ACHN (cell line): ENCODE measurements at regions not wholly inside any gene's neighbourhood (a gene's known extent, or its start where the extent isn't known, plus 50 kb on each side); places are given as distances from the start of the nearest gene placed in this dataset.

ENCODE experiments used
- DNase-seq: peaks from one replicate; pipeline ENCODE4 v3.0.0-alpha.2; 2015
- in situ Hi-C: cut with HindIII; loops from 2 replicates; pipeline ENCODE4 v1.10.0; 2017; ENCODE audit warnings: low sequenced_read_pairs, low pct_ligation_motif_present, low pct_unique_long_range_greater_than_20kb

DNA sequence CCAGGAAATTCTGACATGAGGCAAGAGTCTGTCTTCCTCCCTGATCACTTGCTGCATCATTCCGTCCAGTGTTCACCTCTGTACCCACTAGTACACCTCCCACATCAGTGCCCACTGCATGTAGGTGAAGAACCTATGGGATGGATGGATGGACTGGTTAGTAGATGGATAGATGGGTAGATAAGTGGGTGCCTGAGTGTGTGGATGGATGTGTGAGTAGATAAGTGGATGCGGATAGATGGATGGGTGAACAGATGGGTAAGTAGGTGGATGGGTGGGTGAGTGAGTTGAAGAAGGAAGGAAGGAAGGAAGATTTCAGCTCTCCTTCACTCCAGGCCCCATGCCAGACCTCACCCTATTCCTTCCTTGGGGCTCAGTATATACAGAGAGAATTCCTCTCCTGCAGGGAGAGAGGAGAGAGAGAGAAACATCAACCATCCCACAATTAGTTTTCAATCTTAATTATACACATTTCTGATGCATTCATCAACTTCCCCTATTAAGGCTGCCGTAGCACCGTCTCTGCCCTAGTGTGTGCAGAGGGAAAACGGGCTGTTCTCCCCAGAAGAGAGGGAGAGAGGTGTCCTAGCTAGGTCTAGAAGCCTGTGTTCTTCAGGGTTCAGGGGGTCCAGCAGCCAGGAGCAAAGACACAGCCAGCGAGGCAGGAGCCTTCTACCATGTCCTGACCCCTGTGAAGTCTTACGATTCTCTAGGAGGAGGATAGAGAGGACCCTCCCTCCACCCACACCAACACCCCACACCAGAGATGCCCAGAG, 125.3 kb downstream of the BUD13 start:
- in situ Hi-C loops = no loop called here

DNA sequence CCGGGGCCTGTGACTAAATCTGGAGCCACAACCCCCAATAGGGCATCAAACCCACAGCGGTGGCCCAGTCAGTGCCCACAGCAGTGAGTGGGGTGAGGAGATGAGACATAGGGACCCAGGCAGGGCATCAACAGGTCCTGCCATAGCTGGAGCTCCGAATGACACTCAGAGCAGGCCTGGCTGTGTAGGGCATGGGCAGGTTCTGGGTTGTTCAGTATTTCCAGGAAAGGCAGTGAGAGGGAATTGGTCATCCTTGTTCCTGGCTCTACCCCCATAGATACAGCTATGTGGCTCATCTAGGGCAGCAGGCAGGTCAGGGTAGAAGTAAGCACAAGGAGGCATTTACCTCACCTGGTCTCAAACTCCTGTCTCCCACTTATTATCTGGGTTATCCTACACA, 126.6 kb downstream of the BUD13 start:
- DNase-seq = no peak

More for the DNA sequence above, 125.3 kb downstream of the BUD13 start:
- DNase-seq = no peak

GRCh38 chr11:116644941-116645305, 127.9 kb downstream of the BUD13 start:
- DNase-seq = no peak
- in situ Hi-C loops = no loop called here

More for the DNA sequence above, 126.6 kb downstream of the BUD13 start:
- in situ Hi-C loops = no loop called here

- in situ Hi-C loops = no loop called here
- DNase-seq = no peak
These were observed 128.4 kb downstream of the BUD13 start for GRCh38 chr11:116644201-116644940.

GRCh38 chr11:116643521-116643920, 129.3 kb downstream of the BUD13 start:
- DNase-seq = no peak
- in situ Hi-C loops = no loop called here

GRCh38 chr11:116642902-116643301, 129.9 kb downstream of the BUD13 start:
- in situ Hi-C loops = no loop called here
- DNase-seq = no peak

- DNase-seq = no peak
- in situ Hi-C loops = no loop called here
These were observed 130.3 kb downstream of the BUD13 start for GRCh38 chr11:116642481-116642880.

DNA sequence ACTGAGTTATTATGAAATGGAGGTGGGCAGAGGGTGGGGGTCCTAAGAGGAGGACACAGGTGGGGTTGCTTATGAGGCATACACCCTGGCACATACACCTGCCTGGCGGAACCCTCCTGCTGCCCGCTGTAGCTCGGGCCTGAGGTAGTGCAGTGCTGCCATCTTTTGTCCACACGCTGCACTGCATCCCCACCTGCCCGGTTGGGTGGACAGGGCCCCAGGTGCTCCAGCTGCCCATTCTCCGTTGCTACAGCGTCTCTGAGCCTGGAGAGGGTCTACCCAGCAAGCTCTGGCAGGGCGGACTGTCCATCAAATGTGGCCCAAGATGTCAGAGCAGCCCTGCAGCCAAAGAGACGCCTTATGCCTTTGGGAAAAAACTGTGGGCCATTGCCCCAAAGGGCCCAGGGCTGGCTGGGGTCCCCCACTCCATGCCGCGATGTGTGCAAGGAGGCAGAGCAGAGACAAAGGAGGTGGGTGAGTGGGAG, 131.2 kb downstream of the BUD13 start:
- peak; percentile 28 for DNase-seq

DNA sequence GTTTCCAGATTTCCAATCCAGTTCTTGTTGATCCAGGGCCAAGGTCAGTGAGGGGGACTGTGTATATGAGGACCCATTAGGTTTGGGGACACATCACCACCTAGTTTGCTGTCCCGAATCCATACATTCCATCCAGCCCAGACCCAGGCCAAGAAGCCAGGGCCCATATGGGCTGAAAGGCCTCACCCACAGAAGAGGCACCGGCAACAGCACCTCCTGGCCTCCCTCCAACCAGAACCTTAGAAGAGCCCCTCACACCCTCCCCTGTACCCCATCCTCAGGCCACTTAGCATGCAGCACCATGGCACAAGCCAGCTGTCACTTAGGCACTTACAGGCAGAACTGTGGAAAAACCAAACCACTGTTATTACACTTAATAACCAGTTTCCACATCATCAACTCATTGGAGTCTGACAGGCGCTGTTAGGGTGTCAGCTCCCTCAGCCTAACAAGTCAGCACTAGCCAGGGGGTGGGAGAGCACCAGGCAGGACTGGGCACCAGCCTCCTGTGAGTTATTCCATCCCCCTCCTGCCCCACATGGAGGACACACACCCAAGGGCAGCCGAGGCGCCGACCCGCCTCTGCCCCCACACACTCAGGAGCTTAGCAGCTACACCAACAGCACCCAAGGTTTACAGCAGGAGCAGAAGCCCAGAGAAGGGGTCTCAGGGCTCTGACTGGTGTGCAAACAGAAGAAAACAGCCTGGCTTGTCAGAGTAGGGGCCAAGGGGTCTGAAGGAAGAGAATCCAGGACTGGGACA, 132.0 kb downstream of the BUD13 start:
- in situ Hi-C loops = no loop called here

More for the DNA sequence above, 131.2 kb downstream of the BUD13 start:
- in situ Hi-C loops = no loop called here

GRCh38 chr11:116638463-116638862, 134.3 kb downstream of the BUD13 start:
- no peak for DNase-seq
- in situ Hi-C loops = no loop called here

More for the DNA sequence above, 132.0 kb downstream of the BUD13 start:
- no peak for DNase-seq

DNA sequence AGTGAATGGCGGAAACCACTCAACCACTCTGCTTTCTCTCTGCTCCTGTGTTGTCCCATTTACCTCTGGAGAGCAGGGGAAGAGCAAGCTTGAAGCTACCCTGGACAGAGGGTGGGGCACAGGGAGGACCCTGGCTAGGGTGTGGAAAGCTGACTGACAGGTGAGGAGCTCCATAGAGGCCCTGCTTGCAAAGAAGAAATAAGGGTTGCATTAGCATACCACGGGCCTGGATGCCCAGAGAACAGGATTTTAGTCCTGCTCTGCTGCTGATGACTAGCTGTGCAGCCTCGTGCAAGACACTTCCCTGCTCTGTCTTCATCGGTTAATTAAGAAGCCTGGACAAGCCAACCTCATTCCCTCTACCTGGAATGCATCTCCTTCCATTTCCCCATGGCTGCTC, 135.0 kb downstream of the BUD13 start:
- in situ Hi-C loops = no loop called here
- DNase-seq = no peak

DNA sequence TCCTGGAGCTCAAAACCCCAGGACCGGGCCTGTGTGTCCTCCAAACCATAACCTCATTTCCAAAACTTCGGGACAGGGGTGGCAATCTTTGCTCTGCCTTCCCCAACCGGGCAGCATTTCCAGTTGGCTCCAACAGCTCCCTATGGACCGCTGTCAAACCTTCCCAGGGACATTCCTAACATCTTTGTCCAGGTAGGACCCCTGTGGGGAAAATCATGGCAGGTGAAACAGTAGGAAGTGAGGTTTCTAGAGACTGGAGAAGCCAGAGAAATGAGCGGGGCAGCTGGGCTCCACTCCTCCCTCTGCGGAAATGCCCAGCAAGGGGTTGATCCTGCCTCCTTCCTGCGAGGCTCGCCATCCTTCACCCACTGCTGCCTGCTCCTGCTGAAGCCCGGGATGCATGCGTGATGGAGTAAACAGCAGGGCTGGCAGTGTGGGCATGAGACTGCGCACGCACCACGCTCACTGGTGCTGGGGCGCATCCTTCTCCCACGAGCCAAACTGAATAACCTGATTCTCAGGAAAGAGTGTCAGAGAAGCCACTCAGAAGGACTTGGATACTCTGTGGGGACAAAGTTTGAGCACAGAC, 136.4 kb downstream of the BUD13 start:
- in situ Hi-C loops = no loop called here
- DNase-seq = no peak

- in situ Hi-C loops = no loop called here
- DNase-seq = no peak
These were observed 141.6 kb downstream of the BUD13 start for GRCh38 chr11:116631201-116631600.

DNA sequence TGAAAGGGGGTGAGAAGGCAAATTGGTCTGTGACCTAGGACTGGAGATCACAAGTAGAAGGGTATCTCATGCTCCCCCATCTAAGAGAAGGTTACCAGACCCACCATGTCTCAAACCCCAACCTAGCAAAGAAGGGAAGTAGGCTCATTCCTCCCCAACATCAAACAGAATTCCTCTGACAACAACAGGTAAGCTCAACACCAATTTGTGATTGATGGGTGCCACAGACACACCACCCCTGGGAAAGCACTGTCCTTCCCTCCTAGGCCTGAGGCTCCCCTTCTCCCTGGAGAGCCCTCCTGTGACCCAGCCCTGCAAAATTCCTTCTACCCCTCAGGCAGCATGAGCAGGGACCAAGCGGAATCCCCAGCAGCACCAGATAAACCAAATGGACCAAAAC, 154.3 kb downstream of the BUD13 start:
- DNase-seq = no peak
- in situ Hi-C loops = no loop called here

- in situ Hi-C loops = no loop called here
- DNase-seq = no peak
These were observed 157.4 kb downstream of the BUD13 start for GRCh38 chr11:116615211-116615865.

GRCh38 chr11:116614306-116615210, 158.2 kb downstream of the BUD13 start:
- in situ Hi-C loops = no loop called here
- no peak for DNase-seq

DNA sequence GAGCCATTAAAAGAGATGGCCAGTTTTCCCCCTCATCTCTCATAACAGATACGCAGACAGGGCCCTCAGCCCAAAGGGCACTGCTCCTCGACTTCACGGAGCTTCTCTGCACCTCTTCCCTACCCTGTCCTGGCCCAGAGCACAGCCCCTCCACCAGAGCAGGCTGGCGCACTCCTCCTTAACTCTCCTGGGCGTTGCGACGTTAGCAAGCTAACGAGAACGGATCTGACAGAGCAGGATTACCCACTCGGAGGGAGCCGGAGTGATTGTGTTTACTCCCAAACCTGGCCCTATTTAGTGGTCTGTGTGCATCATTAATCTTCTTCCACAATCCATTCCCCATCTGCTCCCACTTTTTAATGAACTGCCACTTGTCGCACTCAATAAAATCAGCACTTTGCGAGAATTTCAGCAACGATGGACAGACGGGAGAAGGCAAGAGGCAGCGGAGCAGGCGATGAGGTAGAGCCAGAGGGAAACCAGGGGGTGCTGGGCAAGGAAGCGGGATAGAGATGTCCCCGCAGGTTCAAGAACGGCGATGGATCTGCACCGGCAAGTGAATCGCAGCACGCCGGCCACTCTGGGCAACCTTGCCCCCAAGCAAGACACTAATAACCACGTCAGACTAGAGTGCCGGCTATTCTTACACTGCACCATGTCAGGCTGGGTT, 159.4 kb downstream of the BUD13 start:
- in situ Hi-C loops = no loop called here
- no peak for DNase-seq
